Kidney (tissue), 13 donors: ENCODE measurements at regions not wholly inside any gene's neighbourhood (a gene's known extent, or its start where the extent isn't known, plus 50 kb on each side); places are given as distances from the start of the nearest gene placed in this dataset.

ENCODE experiments used
- DNase-seq, 5 donors: peaks; one replicate each; pipeline ENCODE4 v3.0.0-alpha.2; 2013 to 2020
- FAIRE-seq: peaks from 2 replicates; lab custom pipeline; 2012; peaks lifted over from hg19 to GRCh38; lab: Jason Lieb, UNC
- H3K27ac ChIP-seq, 2 donors: one replicate each; pipeline ENCODE4 v1.7.0; 2013; ENCODE audit warnings: low read depth in 2 of 2, low read length in 2 of 2, inconsistent platforms in 1 of 2
- H3K27me3 ChIP-seq: one replicate; pipeline ENCODE4 v1.7.1; 2013; ENCODE audit warnings: low read length, inconsistent platforms; ENCODE audit not compliant: control insufficient read depth, insufficient read depth
- H3K36me3 ChIP-seq, 3 donors: one replicate each; pipeline versions ENCODE4 v1.7.0 to v1.7.1; 2013; ENCODE audit warnings: low read length in 3 of 3, control low read depth in 1 of 3, inconsistent platforms in 1 of 3; ENCODE audit not compliant: insufficient read depth in 3 of 3, control insufficient read depth in 2 of 3
- H3K4me1 ChIP-seq, 3 donors: one replicate each; pipeline versions ENCODE4 v1.7.0 to v1.7.1; 2013; ENCODE audit warnings: low read length in 3 of 3, inconsistent platforms in 1 of 3, low read depth in 1 of 3; ENCODE audit not compliant: control insufficient read depth in 2 of 3, insufficient read depth in 2 of 3
- H3K4me3 ChIP-seq, 3 donors: one replicate each; pipeline versions ENCODE4 v1.7.0 to v1.8.1; 2013; ENCODE audit warnings: low read length in 3 of 3, control low read depth in 1 of 3, inconsistent platforms in 1 of 3
- H3K9ac ChIP-seq, 3 donors: one replicate each; pipeline versions ENCODE4 v1.7.0 to v1.7.1; 2013; ENCODE audit warnings: low read length in 3 of 3, control low read depth in 1 of 3, inconsistent platforms in 1 of 3
- H3K9me3 ChIP-seq, 3 donors: one replicate each; pipeline versions ENCODE4 v1.7.0 to v1.7.1; 2013; ENCODE audit warnings: low read length in 3 of 3, control low read depth in 1 of 3, inconsistent platforms in 1 of 3; ENCODE audit not compliant: control insufficient read depth in 2 of 3, insufficient read depth in 1 of 3
- intact Hi-C: fragments of 100-400 bp; cut with DNase I; formaldehyde crosslinking; loops from one replicate; pipeline ENCODE4 v1.11.1; 2022
- TF ChIP-seq, protein P1 (sequence below): IDR thresholded peaks from 3 replicates; pipeline ENCODE4 v1.5.1; 2012; ENCODE audit warnings: mild to moderate bottlenecking, moderate library complexity, borderline replicate concordance; ENCODE audit not compliant: insufficient read depth; ENCODE audit errors: extremely low read depth
- donor health status: control.
- donor health status: control.
- donor health status: control.
- donor health status: control.
- donor health status: control.
- donor health status: DM: yes; HTN: yes; CAD: no.
- donor health status: Normal renal cell carcinoma (clear cell type).

- no peak overlapping the region for H3K9ac ChIP-seq
- H3K27ac ChIP-seq = no peak overlapping the region
- no peaks in the 10 kb centered on the region for H3K36me3 ChIP-seq
- DNase-seq (no peak), FAIRE-seq (no peak)
- no peaks in the 10 kb centered on the region for H3K27me3 ChIP-seq
- TF ChIP-seq, protein P1, sequence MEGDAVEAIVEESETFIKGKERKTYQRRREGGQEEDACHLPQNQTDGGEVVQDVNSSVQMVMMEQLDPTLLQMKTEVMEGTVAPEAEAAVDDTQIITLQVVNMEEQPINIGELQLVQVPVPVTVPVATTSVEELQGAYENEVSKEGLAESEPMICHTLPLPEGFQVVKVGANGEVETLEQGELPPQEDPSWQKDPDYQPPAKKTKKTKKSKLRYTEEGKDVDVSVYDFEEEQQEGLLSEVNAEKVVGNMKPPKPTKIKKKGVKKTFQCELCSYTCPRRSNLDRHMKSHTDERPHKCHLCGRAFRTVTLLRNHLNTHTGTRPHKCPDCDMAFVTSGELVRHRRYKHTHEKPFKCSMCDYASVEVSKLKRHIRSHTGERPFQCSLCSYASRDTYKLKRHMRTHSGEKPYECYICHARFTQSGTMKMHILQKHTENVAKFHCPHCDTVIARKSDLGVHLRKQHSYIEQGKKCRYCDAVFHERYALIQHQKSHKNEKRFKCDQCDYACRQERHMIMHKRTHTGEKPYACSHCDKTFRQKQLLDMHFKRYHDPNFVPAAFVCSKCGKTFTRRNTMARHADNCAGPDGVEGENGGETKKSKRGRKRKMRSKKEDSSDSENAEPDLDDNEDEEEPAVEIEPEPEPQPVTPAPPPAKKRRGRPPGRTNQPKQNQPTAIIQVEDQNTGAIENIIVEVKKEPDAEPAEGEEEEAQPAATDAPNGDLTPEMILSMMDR = no peak
- no peak overlapping the region for H3K4me3 ChIP-seq
- peaks cover 0 to 2% (median 0%) of the 10 kb centered on the region in 3 donors for H3K4me1 ChIP-seq
- no peaks in the 10 kb centered on the region for H3K9me3 ChIP-seq
- intact Hi-C loops = no loop called here
Observed at GRCh38 chr2:217698691-217699090, 304.1 kb downstream of the TNS1 start.

- H3K4me1 ChIP-seq = peaks cover 0 to 2% (median 0%) of the 10 kb centered on the region in 3 donors
- H3K9me3 ChIP-seq = no peaks in the 10 kb centered on the region
- H3K27me3 ChIP-seq = no peaks in the 10 kb centered on the region
- H3K4me3 ChIP-seq = no peak overlapping the region
- no peaks in the 10 kb centered on the region for H3K36me3 ChIP-seq
- H3K27ac ChIP-seq = peak overlapping the region in 1 of 2 donors; percentile 43
- DNase-seq = no peak
- FAIRE-seq = peak; percentile 33
- H3K9ac ChIP-seq = no peak overlapping the region
- intact Hi-C loops = no loop called here
- TF ChIP-seq, protein P1 = no peak
Observed at GRCh38 chr2:217695033-217695520, 307.7 kb downstream of the TNS1 start.

- Histone ChIP-seq H3K4me1 (peaks cover 0 to 2% (median 0%) of the 10 kb centered on the region in 3 donors), H3K9ac (no peak overlapping the region), H3K9me3 (no peaks in the 10 kb centered on the region), H3K27me3 (no peaks in the 10 kb centered on the region), H3K4me3 (no peak overlapping the region), H3K36me3 (no peaks in the 10 kb centered on the region), H3K27ac (no peak overlapping the region)
- DNase-seq = peak in 2 of 5 donors; percentile 53 to 62
- TF ChIP-seq, protein P1 = no peak
- FAIRE-seq = no peak
- intact Hi-C loops = no loop called here
Observed at GRCh38 chr2:217694291-217694690, 308.5 kb downstream of the TNS1 start.

DNA sequence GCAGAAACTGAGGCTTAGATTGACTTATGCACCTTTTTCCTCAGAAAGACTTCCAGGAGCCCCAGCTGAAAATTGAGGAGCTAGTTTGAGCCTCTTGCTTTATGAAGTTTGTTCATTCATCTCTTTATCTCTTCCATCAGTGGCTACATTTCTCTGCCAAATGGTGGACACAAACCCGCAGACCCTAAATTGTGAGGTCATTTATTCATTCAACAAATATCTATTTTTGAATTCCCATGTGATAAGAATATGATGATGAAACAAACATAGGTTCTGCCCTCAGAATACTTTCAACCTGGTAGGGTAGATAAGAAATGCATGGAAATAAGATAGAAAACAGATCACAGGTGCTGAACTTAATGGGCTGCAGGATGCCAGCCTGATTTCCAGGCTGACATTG lies 309.4 kb downstream of the TNS1 start:
- DNase-seq (no peak), FAIRE-seq (no peak)
- no peak overlapping the region for H3K4me3 ChIP-seq
- H3K36me3 ChIP-seq = no peaks in the 10 kb centered on the region
- no peak overlapping the region for H3K27ac ChIP-seq
- TF ChIP-seq, protein P1 = no peak
- peaks cover 0 to 4% (median 0%) of the 10 kb centered on the region in 3 donors for H3K4me1 ChIP-seq
- intact Hi-C loops = no loop called here
- H3K9me3 ChIP-seq = no peaks in the 10 kb centered on the region
- H3K9ac ChIP-seq = no peak overlapping the region
- no peaks in the 10 kb centered on the region for H3K27me3 ChIP-seq
